A673 (cell line): ENCODE measurements at regions not wholly inside any gene's neighbourhood (a gene's known extent, or its start where the extent isn't known, plus 50 kb on each side); places are given as distances from the start of the nearest gene placed in this dataset.

ENCODE experiments used
- BruUV-seq: library from RNA; stranded (reverse); fragments of 400-500 nt; replicated peaks from 2 replicates; lab custom pipeline; 2021; lab: Mats Ljungman, UMichigan
- CTCF ChIA-PET: fragments of 300-600 bp; sonication (Branson Sonifier 250); formaldehyde crosslinking; loops from one replicate; lab custom pipeline; 2022; ENCODE audit warnings: antibody characterized with exemption; lab: Charles Lee
- POLR2A ChIA-PET: fragments of 300-600 bp; sonication (Branson Sonifier 250); formaldehyde crosslinking; loops from one replicate; lab custom pipeline; 2022; ENCODE audit warnings: antibody characterized with exemption; ENCODE audit not compliant: low non-redundant PET; lab: Charles Lee
- DNase-seq: peaks from one replicate; pipeline ENCODE4 v3.0.0-alpha.2; 2015; ENCODE audit warnings: low spot score
- H3K27ac ChIP-seq: fragments of 200-600 bp; sonication (generic); 2 replicates; pipeline ENCODE4 v1.5.1; 2016; ENCODE audit warnings: mixed run types, low read depth, mild to moderate bottlenecking, mixed read lengths, antibody characterized with exemption, low read length; ENCODE audit not compliant: poor library complexity, severe bottlenecking
- H3K27me3 ChIP-seq: fragments of 200-600 bp; sonication (generic); replicated peaks from 2 replicates; pipeline ENCODE4 v1.6.1; 2017; ENCODE audit warnings: mixed run types, low read depth, mild to moderate bottlenecking, mixed read lengths, antibody characterized with exemption, low read length; ENCODE audit not compliant: insufficient read depth, poor library complexity
- H3K36me3 ChIP-seq: fragments of 200-600 bp; sonication (generic); 2 replicates; pipeline ENCODE4 v1.6.1; 2016; ENCODE audit warnings: mixed run types, mild to moderate bottlenecking, mixed read lengths, antibody characterized with exemption, low read length; ENCODE audit not compliant: insufficient read depth, poor library complexity, severe bottlenecking
- H3K4me1 ChIP-seq: fragments of 200-600 bp; sonication (generic); 2 replicates; pipeline ENCODE4 v1.6.1; 2017; ENCODE audit warnings: mixed run types, mild to moderate bottlenecking, mixed read lengths, antibody characterized with exemption, low read length; ENCODE audit not compliant: insufficient read depth, poor library complexity, severe bottlenecking
- H3K4me3 ChIP-seq: fragments of 200-600 bp; sonication (generic); 2 replicates; pipeline ENCODE4 v1.5.1; 2016; ENCODE audit warnings: low read depth, mixed run types, mild to moderate bottlenecking, mixed read lengths, low read length; ENCODE audit not compliant: poor library complexity, severe bottlenecking
- H3K9me3 ChIP-seq: fragments of 200-600 bp; sonication (generic); 2 replicates; pipeline ENCODE4 v1.6.1; 2016; ENCODE audit warnings: mixed run types, low read depth, mild to moderate bottlenecking, mixed read lengths, antibody characterized with exemption, low read length; ENCODE audit not compliant: poor library complexity, severe bottlenecking
- EZH2 ChIP-seq: fragments of 200-600 bp; sonication (generic); IDR thresholded peaks from 2 replicates; pipeline ENCODE4 v1.6.1; 2017; ENCODE audit warnings: borderline replicate concordance, low read depth, mild to moderate bottlenecking, mixed read lengths, antibody characterized with exemption, low read length; ENCODE audit not compliant: poor library complexity, severe bottlenecking
- intact Hi-C: fragments of 100-400 bp; cut with micrococcal nuclease; formaldehyde crosslinking; loops from one replicate; pipeline ENCODE4 v1.10.0; 2022; ENCODE audit not compliant: unreplicated experiment
- TF ChIP-seq, protein P1 (sequence below): fragments of 300-800, 200-600 bp; sonication (generic); conservative IDR thresholded peaks from 2 replicates; pipeline ENCODE4 v1.5.1; 2017; ENCODE audit warnings: low read depth, mild to moderate bottlenecking, antibody characterized with exemption, low read length, moderate library complexity, mixed read lengths

DNA sequence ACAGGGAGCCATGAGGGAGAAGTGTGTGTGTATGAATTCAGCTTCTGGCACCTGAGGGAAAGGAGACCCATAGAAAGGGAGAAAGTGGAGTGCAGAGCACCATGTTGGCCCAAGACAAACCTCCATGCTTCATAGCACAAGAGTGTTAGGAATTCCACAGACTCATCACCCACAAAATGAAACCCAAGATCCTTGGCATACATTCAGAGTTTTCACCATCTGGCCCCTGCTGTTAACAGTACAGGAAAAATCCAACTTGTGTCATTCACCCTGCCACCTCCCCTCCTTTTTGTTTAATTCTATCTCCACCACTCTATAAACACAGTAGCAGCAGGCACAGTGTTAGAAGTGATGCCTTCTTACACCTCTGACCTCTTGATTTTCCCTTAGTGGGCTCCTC lies 60.0 kb upstream of the MNS1 start:
- no peak overlapping the region for H3K27ac ChIP-seq
- ChIA-PET CTCF (no interaction called here), POLR2A (no interaction called here)
- DNase-seq = peak; percentile 11
- H3K4me1 ChIP-seq = no peaks in the 10 kb centered on the region
- no TSS peak for BruUV-seq
- peaks cover 5% of the 10 kb centered on the region for H3K9me3 ChIP-seq
- no peaks in the 10 kb centered on the region for H3K36me3 ChIP-seq
- intact Hi-C loops = no loop called here
- H3K4me3 ChIP-seq = no peak overlapping the region
- no peak for TF ChIP-seq EZH2
- TF ChIP-seq, protein P1, sequence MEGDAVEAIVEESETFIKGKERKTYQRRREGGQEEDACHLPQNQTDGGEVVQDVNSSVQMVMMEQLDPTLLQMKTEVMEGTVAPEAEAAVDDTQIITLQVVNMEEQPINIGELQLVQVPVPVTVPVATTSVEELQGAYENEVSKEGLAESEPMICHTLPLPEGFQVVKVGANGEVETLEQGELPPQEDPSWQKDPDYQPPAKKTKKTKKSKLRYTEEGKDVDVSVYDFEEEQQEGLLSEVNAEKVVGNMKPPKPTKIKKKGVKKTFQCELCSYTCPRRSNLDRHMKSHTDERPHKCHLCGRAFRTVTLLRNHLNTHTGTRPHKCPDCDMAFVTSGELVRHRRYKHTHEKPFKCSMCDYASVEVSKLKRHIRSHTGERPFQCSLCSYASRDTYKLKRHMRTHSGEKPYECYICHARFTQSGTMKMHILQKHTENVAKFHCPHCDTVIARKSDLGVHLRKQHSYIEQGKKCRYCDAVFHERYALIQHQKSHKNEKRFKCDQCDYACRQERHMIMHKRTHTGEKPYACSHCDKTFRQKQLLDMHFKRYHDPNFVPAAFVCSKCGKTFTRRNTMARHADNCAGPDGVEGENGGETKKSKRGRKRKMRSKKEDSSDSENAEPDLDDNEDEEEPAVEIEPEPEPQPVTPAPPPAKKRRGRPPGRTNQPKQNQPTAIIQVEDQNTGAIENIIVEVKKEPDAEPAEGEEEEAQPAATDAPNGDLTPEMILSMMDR = no peak
- H3K27me3 ChIP-seq = no peaks in the 10 kb centered on the region

GRCh38 chr15:56523521-56523920 lies 58.6 kb upstream of the MNS1 start:
- no peak overlapping the region for H3K27ac ChIP-seq
- POLR2A ChIA-PET = no interaction called here
- DNase-seq = no peak
- BruUV-seq = no TSS peak
- H3K4me1 ChIP-seq = no peaks in the 10 kb centered on the region
- TF ChIP-seq EZH2 = no peak
- TF ChIP-seq, protein P1 = no peak
- H3K36me3 ChIP-seq = no peaks in the 10 kb centered on the region
- CTCF ChIA-PET = no interaction called here
- H3K27me3 ChIP-seq = no peaks in the 10 kb centered on the region
- intact Hi-C loops = no loop called here
- H3K4me3 ChIP-seq = no peak overlapping the region
- peaks cover 13% of the 10 kb centered on the region for H3K9me3 ChIP-seq

- intact Hi-C loops = no loop called here
- POLR2A ChIA-PET = no interaction called here
These were observed 54.1 kb upstream of the MNS1 start for GRCh38 chr15:56519000-56519399.

More at GRCh38 chr15:56519000-56519399, 54.1 kb upstream of the MNS1 start:
- no peak for DNase-seq
- Histone ChIP-seq H3K27me3 (no peaks in the 10 kb centered on the region), H3K36me3 (no peaks in the 10 kb centered on the region), H3K27ac (no peak overlapping the region), H3K4me1 (no peaks in the 10 kb centered on the region), H3K4me3 (no peak overlapping the region), H3K9me3 (peaks cover 13% of the 10 kb centered on the region)
- BruUV-seq = no TSS peak
- CTCF ChIA-PET = no interaction called here
- TF ChIP-seq EZH2 = no peak
